Skeletal muscle cell (primary cell): ENCODE measurements at regions not wholly inside any gene's neighbourhood (a gene's known extent, or its start where the extent isn't known, plus 50 kb on each side); places are given as distances from the start of the nearest gene placed in this dataset.
"Not testable (repeated sequence)": the region's sequence is repeated elsewhere in the genome, so short reads cannot be mapped to it uniquely, and the experiment has no call there.

Source experiments
- DNase-seq: peaks from one replicate; pipeline ENCODE4 v3.0.0-alpha.2; 2010; ENCODE audit warnings: low read depth
- H3K4me3 ChIP-seq: 2 replicates; pipeline ENCODE4 v1.5.1; 2011; ENCODE audit warnings: low read depth, mild to moderate bottlenecking, control low read depth, low read length, moderate library complexity

DNA sequence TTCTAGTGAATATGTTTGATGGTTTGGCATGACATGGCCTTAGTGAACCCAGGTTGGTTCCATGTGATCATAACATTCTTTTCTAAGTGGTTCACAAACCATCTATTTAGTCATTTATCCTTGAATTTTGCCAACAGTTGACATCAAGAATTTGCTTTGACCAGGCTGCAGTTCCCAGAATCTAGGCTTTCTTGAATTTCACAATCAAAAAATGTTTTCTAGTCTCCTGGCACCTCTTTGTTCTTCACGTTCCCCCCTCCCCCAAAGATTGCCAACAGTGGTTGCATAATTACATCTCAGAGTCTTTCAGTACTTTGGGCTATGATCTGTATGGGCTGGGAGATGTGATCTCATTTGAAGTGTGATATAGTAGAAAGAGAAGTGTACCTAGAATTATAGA lies 124.0 kb downstream of the GATA6 start:
- no peak for DNase-seq
- no peak overlapping the region for H3K4me3 ChIP-seq

DNA sequence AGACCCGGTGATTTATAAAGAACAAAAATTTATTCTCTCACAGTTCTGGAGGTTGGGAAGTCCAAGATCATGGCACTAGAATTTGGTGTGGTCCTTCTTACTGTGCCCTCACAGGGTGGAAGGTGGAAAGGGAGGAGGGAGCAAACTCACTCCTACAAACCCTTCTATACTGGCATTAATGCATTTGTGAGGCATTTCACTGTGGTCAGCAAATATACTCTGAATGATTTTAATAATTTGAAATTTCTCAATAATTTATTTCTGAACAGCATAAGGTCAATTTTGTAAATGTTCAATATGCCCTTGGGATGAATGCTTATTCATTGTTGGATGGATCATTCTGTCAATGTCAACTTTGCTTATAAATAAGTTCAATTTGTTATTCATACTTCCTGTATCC lies 120.6 kb downstream of the GATA6 start:
- H3K4me3 ChIP-seq = no peak overlapping the region
- DNase-seq = no peak

DNA sequence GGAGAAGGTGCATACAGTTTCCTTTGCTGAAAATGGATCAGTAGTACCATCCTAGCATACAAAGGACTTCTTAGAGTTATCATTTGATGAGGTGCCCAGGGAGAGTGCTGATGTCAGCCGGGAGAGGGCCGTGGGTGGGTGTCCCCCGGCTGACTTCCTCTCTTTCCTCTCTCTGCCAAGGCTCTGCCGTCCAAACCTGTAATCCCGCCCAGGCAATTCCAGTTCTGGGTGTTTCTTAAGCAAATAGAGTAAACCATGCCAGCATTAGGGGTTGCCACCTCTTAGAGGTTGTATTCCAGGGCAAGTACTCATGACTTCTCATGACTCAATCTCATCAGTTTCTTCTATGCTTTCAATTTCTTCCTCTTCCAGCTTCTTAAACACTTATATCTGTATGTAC lies 117.2 kb downstream of the GATA6 start:
- H3K4me3 ChIP-seq = no peak overlapping the region
- DNase-seq = no peak

DNA sequence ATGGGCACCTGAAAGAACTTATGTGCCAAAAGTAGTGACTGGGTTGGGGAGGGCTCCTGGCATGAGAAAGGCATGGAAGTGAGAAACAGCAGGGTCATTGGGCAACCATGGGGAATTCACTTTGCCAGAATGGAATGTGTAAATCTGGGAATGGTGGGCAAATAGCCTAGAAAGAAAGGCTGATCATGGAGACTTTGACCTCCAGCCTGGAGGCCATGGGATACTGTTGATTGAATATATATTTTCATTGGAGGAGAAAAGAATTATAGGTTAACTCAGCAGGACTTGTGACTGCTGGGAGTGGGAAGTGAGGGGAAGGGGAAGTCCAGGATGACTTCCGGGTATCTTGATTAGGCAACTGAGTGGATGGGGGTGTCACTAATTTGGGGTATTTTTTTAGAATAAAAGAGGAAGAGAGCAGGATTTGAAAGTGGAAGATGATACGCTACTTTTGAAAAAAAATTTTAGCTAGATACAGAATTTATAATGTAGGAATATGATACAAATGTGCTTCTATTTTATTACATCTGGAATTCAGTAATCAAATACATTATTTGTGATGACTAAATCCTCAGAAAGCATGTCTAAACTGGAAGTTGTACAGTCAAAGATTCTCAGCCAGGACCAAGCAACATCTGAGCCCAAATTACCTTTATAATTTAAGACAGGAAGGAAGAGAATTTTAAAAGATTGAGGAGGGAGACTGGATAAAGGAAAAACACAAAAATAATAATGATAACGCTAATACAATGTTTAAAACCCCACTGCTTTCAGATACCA lies 116.2 kb downstream of the GATA6 start:
- DNase-seq = no peak
- no peak overlapping the region for H3K4me3 ChIP-seq

DNA sequence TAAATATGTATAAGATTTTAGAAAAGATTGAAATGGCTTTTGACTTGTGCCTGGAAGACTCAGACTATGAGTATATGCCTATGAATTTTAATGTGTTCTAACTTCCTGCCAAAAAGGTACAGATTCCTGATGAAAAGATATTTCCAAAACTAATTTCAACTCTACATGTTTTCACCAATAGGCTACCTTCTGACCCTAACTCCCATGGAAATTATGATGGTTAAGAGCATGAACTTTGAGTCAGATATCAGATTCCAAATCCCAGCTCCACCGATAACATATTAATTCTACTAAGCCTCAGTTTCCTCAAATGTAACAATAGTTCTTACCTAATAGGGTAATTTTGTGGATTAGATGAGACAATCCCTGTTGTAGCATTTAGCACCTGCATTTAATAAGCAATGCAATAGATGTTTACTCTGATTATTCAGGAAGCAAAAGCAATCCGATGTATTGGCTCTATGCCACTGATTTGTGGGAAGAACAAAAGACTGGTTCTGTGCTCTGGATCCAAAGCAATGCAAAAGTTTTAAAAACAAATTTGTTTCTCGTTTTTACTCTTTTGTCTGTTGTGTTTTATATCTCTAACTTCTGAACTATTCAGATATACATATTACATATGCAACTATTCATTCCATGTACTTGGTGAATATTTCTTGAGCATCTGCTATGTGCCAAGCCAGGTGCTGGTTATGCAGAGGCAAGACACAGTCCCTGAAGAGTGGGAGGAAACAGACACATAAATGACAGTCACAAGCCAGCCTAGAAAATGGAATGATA lies 115.4 kb downstream of the GATA6 start:
- DNase-seq = no peak

DNA sequence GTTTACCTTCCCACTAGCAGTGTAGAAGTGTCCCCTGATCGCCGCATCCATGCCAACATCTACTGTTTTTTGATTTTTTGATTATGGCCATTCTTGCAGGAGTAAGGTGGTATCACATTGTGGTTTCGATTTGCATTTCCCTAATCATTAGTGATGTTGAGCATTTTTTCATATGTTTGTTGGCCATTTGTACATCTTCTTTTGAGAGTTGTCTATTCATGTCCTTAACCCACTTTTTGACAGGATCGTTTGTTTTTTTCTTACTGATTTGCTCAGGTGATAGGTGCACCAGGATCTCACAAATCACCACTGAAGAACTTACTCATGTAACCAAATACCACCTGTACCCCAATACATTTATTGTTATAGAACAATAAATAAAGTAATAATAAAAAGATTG lies 114.5 kb downstream of the GATA6 start:
- H3K4me3 ChIP-seq, DNase-seq: not testable (repeated sequence)

More for the DNA sequence above, 115.4 kb downstream of the GATA6 start:
- H3K4me3 ChIP-seq = no peak overlapping the region

DNA sequence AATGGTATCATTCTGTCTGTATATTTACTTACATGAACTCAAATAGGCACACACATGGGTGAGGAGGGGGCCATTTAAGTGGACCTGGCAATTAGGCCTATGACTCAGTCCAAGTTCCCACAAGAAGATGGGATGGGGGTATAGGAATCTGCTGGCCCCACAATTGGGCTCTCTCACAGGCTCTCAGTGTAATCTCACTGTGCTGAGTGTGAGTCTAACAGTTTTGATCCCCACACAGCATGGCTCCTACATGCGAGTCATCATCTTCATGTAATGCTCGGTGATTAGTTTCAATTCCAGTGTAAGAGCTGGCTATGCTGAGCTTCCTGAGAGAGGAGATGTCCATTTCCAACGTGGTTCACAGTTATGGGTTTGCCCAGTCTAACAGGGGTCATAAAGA lies 114.0 kb downstream of the GATA6 start:
- no peak overlapping the region for H3K4me3 ChIP-seq
- no peak for DNase-seq

DNA sequence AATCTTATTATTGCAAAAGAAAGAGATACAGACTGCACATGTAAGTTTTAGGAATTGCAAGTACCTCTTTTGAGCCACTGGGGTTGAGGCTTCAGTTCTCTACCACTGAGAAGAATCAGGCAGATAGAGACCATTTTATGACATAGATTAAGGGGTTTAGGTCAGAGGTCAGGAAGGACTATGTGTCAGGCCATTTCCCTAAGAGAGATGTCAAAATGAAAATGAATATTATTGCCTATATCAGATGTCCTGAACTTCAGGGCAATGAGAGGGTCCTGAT lies 113.7 kb downstream of the GATA6 start:
- no peak for DNase-seq
- H3K4me3 ChIP-seq = no peak overlapping the region

DNA sequence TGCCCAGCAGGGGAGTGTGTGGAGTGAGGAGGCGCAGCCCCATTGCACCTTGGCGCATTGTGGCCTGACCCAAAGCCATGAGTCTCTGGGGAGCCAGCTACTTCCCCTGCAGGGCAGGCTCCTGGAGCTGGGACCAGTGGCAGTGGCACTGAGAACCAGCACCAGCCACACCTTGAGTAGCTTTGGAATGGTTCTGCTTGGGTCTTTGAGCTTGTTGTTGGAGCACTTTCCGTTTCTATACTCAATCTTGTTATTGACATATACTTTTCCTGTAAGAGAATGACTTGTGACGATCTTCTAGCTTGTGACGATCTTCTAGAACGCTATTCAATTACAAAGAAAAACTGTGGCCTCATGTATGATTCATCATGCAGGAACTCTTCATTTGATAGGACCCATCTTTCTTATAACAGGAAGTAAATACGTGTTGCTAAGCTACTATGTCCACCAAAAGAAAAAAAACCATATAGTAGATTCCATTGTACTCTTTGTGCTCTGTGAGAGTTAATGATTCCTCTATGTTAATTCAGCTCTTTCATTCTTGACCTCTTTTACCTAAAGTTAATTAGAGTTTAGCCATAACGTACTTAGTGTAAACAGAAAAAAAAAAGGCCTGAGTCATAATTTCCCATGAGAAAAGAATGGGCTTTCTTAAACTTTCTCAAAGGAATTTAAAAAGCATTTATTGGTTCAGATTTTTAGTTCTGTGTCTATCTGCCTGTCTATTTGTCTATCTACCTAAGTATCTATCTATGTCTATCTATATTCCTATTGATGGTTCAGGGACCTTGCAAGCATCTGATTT lies 113.1 kb downstream of the GATA6 start:
- H3K4me3 ChIP-seq = no peak overlapping the region
- peak; percentile 48 for DNase-seq

DNA sequence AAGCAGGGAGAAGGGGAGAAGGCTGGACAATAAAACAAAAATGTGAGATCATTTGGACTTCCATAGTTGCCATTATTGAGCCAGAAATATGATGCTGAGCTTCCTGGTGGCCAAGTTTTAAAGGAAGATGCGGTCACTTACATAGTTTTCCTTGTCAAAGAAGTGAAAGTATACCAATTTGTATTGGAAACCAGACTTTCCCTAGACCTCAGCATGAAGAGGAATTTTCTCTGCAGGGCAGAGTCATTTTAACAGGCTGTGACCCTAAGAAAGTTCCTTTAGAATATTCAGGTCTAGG lies 111.0 kb downstream of the GATA6 start:
- no peak for DNase-seq
- H3K4me3 ChIP-seq = no peak overlapping the region

DNA sequence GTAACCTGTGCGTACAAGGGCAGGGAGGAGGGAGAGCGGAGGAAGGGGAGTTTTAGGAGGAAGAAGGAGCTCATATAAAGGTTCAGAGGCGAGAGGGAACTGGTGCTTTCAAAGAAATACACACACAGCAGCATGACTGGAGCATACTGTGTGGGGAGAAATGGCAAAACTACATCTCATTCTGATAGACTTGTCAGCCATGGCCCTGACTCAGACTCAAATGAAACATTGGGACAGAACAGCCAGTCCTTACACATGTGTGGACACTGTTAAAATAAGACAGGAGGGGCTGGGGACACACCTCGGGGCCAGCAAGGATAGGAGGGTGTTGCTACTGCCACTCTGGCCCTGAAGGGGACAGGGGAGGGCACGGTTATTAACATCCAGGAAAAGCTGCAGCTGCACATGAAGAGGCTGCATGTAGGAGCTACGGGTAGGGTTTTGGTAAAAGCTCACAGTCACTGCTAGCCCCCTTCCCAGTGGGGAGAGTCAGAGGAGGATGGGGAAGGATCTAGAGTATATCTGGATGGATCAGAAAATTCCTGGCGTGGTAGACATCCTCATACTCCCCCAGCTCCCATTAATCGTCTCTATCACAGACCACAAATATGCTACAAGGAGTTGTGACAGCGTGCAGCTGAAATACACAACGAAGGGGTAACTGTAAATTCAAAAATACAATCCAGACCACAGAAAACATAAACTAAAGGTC lies 110.5 kb downstream of the GATA6 start:
- DNase-seq = no peak
- H3K4me3 ChIP-seq = no peak overlapping the region

DNA sequence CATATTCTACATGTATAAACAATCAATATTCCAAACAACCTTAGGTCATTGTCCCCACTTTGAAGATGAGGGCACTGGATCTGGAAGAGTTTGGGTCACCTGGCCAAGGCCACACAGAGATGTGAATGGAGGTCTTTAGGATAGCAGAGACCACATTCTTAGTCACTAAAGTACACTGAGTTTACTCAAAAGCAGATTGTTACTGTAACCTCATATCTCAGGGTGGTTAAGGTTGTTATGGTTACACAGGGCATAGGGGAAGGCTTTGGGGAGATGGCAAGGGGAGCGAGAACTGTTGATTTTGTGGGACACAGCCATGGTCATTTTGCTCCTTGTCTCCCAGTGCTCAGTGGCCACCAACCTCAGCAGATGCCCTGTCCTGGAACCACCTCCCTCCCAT lies 109.4 kb downstream of the GATA6 start:
- no peak overlapping the region for H3K4me3 ChIP-seq
- DNase-seq = no peak

DNA sequence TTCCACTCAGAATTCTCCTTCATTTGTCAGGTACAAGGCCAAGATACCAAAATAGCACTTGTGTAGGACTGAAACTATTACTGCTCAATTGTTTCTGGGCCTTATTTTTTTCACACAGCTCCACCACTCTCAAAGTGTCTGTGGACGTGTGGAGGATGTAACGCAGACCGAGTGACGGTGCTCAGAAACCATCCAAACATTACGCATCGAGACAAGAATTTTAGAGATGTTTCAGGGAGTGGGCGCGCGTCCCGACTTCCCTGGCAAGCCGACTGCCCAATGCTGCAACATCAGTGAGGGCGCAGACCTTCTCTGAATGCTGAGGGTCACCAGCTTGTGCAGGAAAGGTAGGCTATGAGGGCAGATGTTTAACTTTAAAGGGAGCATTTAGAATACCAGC lies 108.4 kb downstream of the GATA6 start:
- DNase-seq = no peak

DNA sequence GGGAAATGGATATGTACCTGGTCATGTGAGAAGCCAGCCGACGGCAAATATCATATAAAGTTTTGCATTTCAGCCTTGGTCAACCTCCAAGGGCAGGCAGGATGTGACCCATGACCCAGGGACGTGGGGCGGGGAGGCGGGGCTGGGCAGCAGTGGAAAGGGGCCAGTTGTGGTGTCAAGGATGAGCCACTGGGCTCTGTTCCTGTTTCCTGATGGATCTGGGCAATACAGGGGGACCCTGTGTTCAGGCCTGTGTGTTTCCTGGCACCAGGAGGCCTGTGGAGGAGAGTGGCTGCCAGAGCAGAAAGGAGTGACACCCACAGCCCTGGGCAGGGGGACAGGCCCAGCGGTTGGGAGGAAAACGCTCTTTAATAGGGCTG lies 106.9 kb downstream of the GATA6 start:
- DNase-seq = no peak
- no peak overlapping the region for H3K4me3 ChIP-seq

More for the DNA sequence above, 108.4 kb downstream of the GATA6 start:
- H3K4me3 ChIP-seq = no peak overlapping the region

DNA sequence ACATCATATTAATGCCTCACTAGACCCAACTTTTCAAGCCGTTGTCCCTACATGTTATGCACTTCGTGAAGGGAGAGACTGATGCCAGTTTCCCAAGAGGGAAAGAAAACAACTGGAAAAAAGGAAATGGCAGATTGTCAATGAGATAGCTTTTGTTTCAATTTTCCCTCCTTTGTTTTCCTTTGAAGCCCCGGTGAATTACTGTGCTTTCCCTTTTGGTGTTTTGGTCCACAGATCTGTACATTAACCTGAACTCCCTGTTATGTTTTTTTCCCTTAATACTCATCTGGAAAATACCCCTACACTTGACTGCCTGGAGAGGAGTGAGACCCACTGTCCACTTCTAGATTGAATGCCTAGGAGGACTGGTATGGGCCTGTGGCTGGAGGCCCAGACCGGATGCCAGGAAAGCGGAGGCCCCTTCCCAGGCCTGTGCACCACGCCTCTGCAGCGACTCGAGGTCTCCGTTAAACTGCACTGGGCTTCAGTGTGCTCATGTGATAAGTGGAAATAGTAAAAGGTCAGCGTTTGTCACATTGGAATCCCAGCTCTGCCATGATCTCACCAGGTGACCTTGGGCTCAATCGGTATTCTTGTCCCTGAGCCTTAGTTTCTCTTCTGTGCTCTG lies 106.4 kb downstream of the GATA6 start:
- no peak overlapping the region for H3K4me3 ChIP-seq
- no peak for DNase-seq

DNA sequence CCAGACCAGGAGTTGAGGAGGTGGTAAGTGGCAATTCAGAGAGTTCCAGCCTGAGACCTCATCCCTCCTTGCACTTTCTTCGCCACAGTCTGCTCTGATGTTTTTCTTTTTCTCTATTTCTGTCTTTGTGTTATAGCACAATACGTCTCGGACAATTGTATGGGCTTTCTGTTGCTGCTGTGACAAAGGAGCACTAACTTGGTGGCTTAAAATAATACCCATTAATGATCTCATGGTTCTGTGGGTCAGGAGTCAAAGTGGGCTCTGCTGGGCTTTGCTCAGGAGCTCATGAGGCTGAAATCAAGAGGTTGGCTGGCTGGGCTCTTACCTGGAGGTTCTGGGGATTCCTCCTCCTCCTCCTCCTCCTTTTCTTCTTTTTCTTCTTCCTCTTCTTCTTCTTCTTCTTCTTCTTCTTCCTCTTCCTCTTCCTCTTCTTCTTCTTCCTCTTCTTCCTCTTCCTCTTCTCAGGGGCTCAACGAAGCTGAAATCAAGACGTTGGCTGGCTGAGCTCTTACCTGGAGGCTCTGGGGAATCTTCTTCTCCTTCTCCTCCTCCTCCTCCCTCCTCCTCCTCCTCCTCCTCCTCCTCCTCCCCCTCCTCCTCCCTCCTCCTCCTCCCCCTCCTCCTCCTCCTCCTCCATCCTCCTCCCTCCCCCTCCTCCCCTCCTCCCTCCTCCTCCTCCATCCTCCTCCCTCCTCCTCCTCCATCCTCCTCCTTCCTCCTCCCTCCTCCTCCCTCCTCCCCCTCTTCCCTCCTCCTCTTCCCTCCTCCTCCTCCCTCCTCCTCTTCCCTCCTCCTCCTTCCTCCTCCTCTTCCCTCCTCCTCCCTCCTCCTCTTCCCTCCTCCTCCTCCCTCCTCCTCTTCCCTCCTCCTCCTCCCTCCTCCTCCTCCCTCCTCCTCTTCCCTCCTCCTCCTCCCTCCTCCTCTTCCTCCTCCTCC lies 104.0 kb downstream of the GATA6 start:
- H3K4me3 ChIP-seq = no peak overlapping the region
- no peak for DNase-seq

DNA sequence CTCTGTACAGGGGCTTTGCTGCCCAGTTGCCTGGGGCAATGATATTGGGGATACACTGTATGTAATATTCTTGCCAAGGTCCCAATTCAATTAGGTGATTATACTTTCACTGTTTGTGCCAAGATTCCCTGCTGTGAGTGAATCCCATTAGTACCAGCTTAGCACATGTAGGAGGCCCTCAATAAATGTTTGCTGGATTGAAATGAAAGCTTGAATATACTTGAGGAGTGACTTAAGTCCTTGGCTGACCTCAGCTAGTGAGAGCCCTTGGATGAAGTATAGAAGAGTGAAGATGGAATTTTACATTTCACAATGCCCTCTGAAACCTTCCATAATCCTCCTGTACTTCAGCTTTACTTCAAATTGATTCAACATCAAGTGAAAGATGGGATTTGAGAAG lies 102.9 kb downstream of the GATA6 start:
- H3K4me3 ChIP-seq = no peak overlapping the region
- DNase-seq = no peak

DNA sequence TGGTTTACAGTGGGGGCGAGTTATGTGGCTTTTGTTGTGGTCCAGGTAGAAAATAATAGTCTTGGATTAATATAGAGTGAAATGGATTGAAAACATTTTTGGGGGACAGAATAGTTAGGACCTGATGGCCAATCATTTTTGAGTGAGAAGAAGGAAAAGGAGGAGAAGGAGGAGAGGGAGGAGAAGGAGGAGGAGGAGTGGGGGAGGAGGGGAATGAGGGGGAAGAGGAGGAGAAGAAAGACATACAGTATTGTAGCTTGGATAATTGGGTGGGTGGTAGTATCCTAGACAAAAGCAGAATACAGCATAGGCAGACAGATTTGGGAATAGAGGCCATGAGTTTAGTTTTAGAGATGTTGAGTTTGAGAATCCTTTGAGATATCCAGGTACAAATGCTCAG lies 101.6 kb downstream of the GATA6 start:
- no peak overlapping the region for H3K4me3 ChIP-seq
- no peak for DNase-seq
